GM18907 (cell line): ENCODE measurements at regions not wholly inside any gene's neighbourhood (a gene's known extent, or its start where the extent isn't known, plus 50 kb on each side); places are given as distances from the start of the nearest gene placed in this dataset.

Source experiments
- ATAC-seq: cut with Tn5 transposase; IDR thresholded peaks from one replicate; pipeline ENCODE4 v1.9.1; 2021; ENCODE audit warnings: mild to moderate bottlenecking, moderate library complexity; ENCODE audit not compliant: unreplicated experiment

GRCh38 chr21:28256837-28257236 lies 735.8 kb downstream of the LTN1 start:
- ATAC-seq, result no peak

GRCh38 chr21:28256420-28256831 lies 736.3 kb downstream of the LTN1 start:
- ATAC-seq, result no peak

- ATAC-seq, result no peak
Observed at GRCh38 chr21:28253961-28254360, 738.7 kb downstream of the LTN1 start.

GRCh38 chr21:28253338-28253737 lies 739.3 kb downstream of the LTN1 start:
- ATAC-seq, result no peak

GRCh38 chr21:28252928-28253327 lies 739.7 kb downstream of the LTN1 start:
- no peak for ATAC-seq

- no peak for ATAC-seq
Observed at GRCh38 chr21:28250946-28251345, 741.7 kb downstream of the LTN1 start.

GRCh38 chr21:28247454-28248020 lies 745.1 kb downstream of the LTN1 start:
- ATAC-seq, result no peak

- no peak for ATAC-seq
Observed at GRCh38 chr21:28240586-28240985, 752.1 kb downstream of the LTN1 start.

GRCh38 chr21:28239340-28239739 lies 753.3 kb downstream of the LTN1 start:
- no peak for ATAC-seq

GRCh38 chr21:28237661-28238060 lies 755.0 kb downstream of the LTN1 start:
- ATAC-seq, result no peak

GRCh38 chr21:28235169-28235895 lies 757.3 kb downstream of the LTN1 start:
- ATAC-seq, result no peak

GRCh38 chr21:28234326-28234725 lies 758.4 kb downstream of the LTN1 start:
- no peak for ATAC-seq

GRCh38 chr21:28233536-28234220 lies 759.0 kb downstream of the LTN1 start:
- no peak for ATAC-seq

GRCh38 chr21:28230559-28230958 lies 762.1 kb downstream of the LTN1 start:
- ATAC-seq, result no peak

GRCh38 chr21:28229814-28230213 lies 762.9 kb downstream of the LTN1 start:
- no peak for ATAC-seq

GRCh38 chr21:28228636-28228995 lies 764.1 kb downstream of the LTN1 start:
- ATAC-seq, result no peak

GRCh38 chr21:28227881-28228635 lies 764.6 kb downstream of the LTN1 start:
- no peak for ATAC-seq

GRCh38 chr21:28226563-28226962 lies 766.1 kb downstream of the LTN1 start:
- no peak for ATAC-seq

GRCh38 chr21:28224191-28224726 lies 768.4 kb downstream of the LTN1 start:
- ATAC-seq, result no peak

- no peak for ATAC-seq
Observed at GRCh38 chr21:28221984-28222383, 770.7 kb downstream of the LTN1 start.

- no peak for ATAC-seq
Observed at GRCh38 chr21:28220680-28221079, 772.0 kb downstream of the LTN1 start.
